CD4-positive, alpha-beta memory T cell (primary cell): ENCODE measurements at regions not wholly inside any gene's neighbourhood (a gene's known extent, or its start where the extent isn't known, plus 50 kb on each side); places are given as distances from the start of the nearest gene placed in this dataset.

Source experiments
- CTCF ChIA-PET: fragments of 350-600 bp; sonication (Branson Sonifier 250); formaldehyde crosslinking; loops from one replicate; lab custom pipeline; 2021; ENCODE audit warnings: inconsistent platforms; ENCODE audit not compliant: partially characterized antibody; lab: Charles Lee
- POLR2A ChIA-PET: fragments of 350-600 bp; sonication (Branson Sonifier 250); formaldehyde crosslinking; loops from one replicate; lab custom pipeline; 2021; ENCODE audit not compliant: partially characterized antibody; lab: Charles Lee
- DNase-seq, 5 donors: peaks; one replicate each; pipeline versions ENCODE4 v3.0.0 to v3.0.0-alpha.2; 2020 to 2022; ENCODE audit warnings: mixed read lengths in 1 of 5
- H3K27ac ChIP-seq: one replicate; pipeline ENCODE4 v1.7.0; 2013; ENCODE audit warnings: low read depth, low read length
- H3K27me3 ChIP-seq: 2 replicates; pipeline ENCODE4 v1.7.0; 2013; ENCODE audit warnings: mild to moderate bottlenecking, low read length, moderate library complexity; ENCODE audit not compliant: insufficient read depth
- H3K36me3 ChIP-seq: 2 replicates; pipeline ENCODE4 v1.7.0; 2013; ENCODE audit warnings: mild to moderate bottlenecking, low read length, moderate library complexity; ENCODE audit not compliant: insufficient read depth
- H3K4me1 ChIP-seq: 2 replicates; pipeline ENCODE4 v1.7.0; 2013; ENCODE audit warnings: mild to moderate bottlenecking, low read length, moderate library complexity; ENCODE audit not compliant: insufficient read depth
- H3K4me3 ChIP-seq, 2 donors: one replicate each; pipeline ENCODE4 v1.7.0; 2013; ENCODE audit warnings: low read length in 2 of 2, mild to moderate bottlenecking in 1 of 2
- H3K9me3 ChIP-seq, 2 donors: one replicate each; pipeline ENCODE4 v1.7.0; 2013; ENCODE audit warnings: low read length in 2 of 2, control low read depth in 1 of 2; ENCODE audit not compliant: control insufficient read depth in 1 of 2
- H3K27ac Mint-ChIP-seq, 7 donors: one replicate each; pipeline ENCODE4 v1.8.0; 2020 to 2021; ENCODE audit warnings: mixed read lengths in 7 of 7, mild to moderate bottlenecking in 6 of 7, inconsistent platforms in 3 of 7, moderate library complexity in 3 of 7
- H3K27me3 Mint-ChIP-seq, 2 donors: one replicate each; pipeline ENCODE4 v1.8.0; 2020 to 2021; ENCODE audit warnings: mixed read lengths in 2 of 2
- H3K36me3 Mint-ChIP-seq, 2 donors: one replicate each; pipeline ENCODE4 v1.8.0; 2020 to 2021; ENCODE audit warnings: mixed read lengths in 2 of 2, inconsistent platforms in 1 of 2, mild to moderate bottlenecking in 1 of 2
- H3K4me1 Mint-ChIP-seq, 4 donors: one replicate each; pipeline ENCODE4 v1.8.0; 2020 to 2021; ENCODE audit warnings: mixed read lengths in 4 of 4, mild to moderate bottlenecking in 1 of 4
- H3K4me3 Mint-ChIP-seq, 8 donors: one replicate each; pipeline ENCODE4 v1.8.0; 2020 to 2021; ENCODE audit warnings: mixed read lengths in 8 of 8, mild to moderate bottlenecking in 7 of 8, moderate library complexity in 6 of 8, inconsistent platforms in 3 of 8
- H3K9me3 Mint-ChIP-seq, 8 donors: one replicate each; pipeline ENCODE4 v1.8.0; 2020 to 2021; ENCODE audit warnings: mixed read lengths in 8 of 8, mild to moderate bottlenecking in 5 of 8, inconsistent platforms in 3 of 8, moderate library complexity in 1 of 8
- intact Hi-C: fragments of 100-400 bp; cut with micrococcal nuclease; formaldehyde crosslinking; loops from one replicate; pipeline ENCODE4 v1.15.1; 2023

DNA sequence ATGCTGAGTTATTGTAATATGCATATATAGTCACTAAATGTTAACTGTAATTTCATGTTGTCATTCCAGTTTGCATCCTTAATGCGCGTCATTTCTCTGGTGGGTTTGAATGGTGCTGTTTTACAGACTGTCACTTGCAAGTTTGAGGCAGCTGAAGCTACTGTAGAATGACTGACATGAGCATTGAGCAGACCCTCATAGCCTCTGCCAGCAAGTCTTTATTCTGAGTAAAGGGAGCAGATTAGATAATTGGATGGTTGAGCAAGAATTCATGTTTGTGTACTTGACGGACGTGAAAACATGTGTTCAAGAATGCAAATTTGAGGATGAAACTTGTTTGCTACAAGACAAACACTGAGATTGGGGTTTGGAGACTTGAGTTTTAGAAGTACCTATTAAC lies 854.8 kb upstream of the KLHL29 start:
- H3K4me1 ChIP-seq = no peaks in the 10 kb centered on the region
- H3K36me3 ChIP-seq = no peaks in the 10 kb centered on the region
- no peak overlapping the region for H3K4me3 ChIP-seq
- no peaks in the 10 kb centered on the region for H3K36me3 Mint-ChIP-seq
- no peak for DNase-seq
- intact Hi-C loops = no loop called here
- H3K27ac ChIP-seq = no peak overlapping the region
- no peaks in the 10 kb centered on the region for H3K9me3 ChIP-seq
- H3K27me3 Mint-ChIP-seq = no peaks in the 10 kb centered on the region
- CTCF ChIA-PET = no interaction called here
- no peaks in the 10 kb centered on the region for H3K27me3 ChIP-seq
- POLR2A ChIA-PET = no interaction called here
- H3K9me3 Mint-ChIP-seq = peaks cover 3 to 13% (median 6%) of the 10 kb centered on the region in 8 donors
- no peak overlapping the region for H3K4me3 Mint-ChIP-seq
- no peak overlapping the region for H3K27ac Mint-ChIP-seq
- no peaks in the 10 kb centered on the region for H3K4me1 Mint-ChIP-seq

DNA sequence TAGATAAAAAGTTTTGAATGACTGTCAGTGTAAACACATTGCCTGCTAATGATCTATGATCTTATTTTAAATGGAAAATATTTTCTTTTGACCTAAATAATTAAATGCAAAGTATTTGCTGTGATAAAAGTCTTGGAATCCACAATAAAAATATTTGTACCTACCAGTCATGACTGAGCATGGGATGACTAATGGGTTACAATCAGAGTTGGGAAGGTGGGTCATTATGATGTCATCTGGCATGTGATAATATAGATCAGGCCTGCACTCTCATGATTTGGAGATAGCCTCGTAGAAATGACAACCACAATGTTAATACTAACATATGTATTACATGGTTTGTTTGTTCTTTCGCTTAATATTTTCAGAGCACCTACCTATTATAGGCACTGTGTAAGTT lies 848.8 kb upstream of the KLHL29 start:
- Mint-ChIP-seq H3K9me3 (peaks cover 0 to 7% (median 5%) of the 10 kb centered on the region in 8 donors), H3K4me3 (no peak overlapping the region), H3K27me3 (no peaks in the 10 kb centered on the region), H3K4me1 (no peaks in the 10 kb centered on the region), H3K36me3 (no peaks in the 10 kb centered on the region), H3K27ac (no peak overlapping the region)
- H3K4me3 ChIP-seq = no peak overlapping the region
- H3K9me3 ChIP-seq = no peaks in the 10 kb centered on the region
- CTCF ChIA-PET = no interaction called here
- no peak overlapping the region for H3K27ac ChIP-seq
- H3K36me3 ChIP-seq = no peaks in the 10 kb centered on the region
- no peaks in the 10 kb centered on the region for H3K4me1 ChIP-seq
- no peak for DNase-seq
- POLR2A ChIA-PET = no interaction called here
- no peaks in the 10 kb centered on the region for H3K27me3 ChIP-seq
- intact Hi-C loops = no loop called here

DNA sequence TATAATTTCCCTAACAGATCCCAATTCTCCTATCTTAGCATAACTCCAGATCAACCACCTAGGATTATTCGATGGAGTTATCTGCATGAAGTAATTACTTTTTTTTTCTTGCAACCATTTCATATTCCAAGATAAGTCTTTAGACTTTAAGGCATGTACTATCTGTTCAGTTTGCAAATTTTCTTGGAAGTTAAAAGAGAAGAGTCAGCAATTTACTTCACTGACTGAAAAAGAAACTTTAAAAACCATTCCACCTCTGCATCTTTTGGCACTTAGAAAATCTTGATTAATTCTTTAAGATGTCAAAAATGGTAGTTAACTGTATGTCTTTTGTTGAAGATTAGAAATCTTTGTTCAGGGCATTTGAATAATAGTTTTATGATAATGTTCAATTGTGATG lies 830.5 kb upstream of the KLHL29 start:
- Histone ChIP-seq H3K4me1 (no peaks in the 10 kb centered on the region), H3K4me3 (no peak overlapping the region), H3K27ac (no peak overlapping the region), H3K36me3 (no peaks in the 10 kb centered on the region), H3K27me3 (no peaks in the 10 kb centered on the region), H3K9me3 (no peaks in the 10 kb centered on the region)
- no peaks in the 10 kb centered on the region for H3K36me3 Mint-ChIP-seq
- H3K27me3 Mint-ChIP-seq = no peaks in the 10 kb centered on the region
- no peaks in the 10 kb centered on the region for H3K4me1 Mint-ChIP-seq
- peaks cover 0 to 12% (median 5%) of the 10 kb centered on the region in 8 donors for H3K9me3 Mint-ChIP-seq
- DNase-seq = no peak
- no peak overlapping the region for H3K27ac Mint-ChIP-seq
- intact Hi-C loops = no loop called here
- ChIA-PET POLR2A (no interaction called here), CTCF (no interaction called here)
- no peak overlapping the region for H3K4me3 Mint-ChIP-seq

DNA sequence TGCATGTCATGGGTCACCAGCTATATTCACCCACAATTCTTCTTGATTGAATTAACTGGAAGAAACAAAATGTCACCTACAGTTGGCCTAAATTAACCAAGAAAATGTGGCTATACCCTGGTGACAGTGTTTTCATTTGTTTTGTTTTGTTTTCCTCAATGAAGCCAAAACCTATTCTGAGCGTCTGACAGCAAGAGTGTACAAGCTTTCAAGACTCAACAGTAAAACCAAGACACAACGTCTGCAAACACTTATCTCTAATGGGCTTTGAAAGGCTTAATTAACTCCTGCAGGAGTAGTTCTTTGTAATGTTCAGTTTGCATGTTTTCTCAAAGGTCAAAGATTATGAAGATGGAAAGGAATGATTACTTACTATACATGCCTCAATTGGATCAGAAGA lies 827.6 kb upstream of the KLHL29 start:
- DNase-seq = no peak
- H3K9me3 Mint-ChIP-seq = peaks cover 0 to 12% (median 5%) of the 10 kb centered on the region in 8 donors
- Histone ChIP-seq H3K9me3 (no peaks in the 10 kb centered on the region), H3K27ac (no peak overlapping the region), H3K4me1 (no peaks in the 10 kb centered on the region), H3K4me3 (no peak overlapping the region), H3K27me3 (no peaks in the 10 kb centered on the region), H3K36me3 (no peaks in the 10 kb centered on the region)
- H3K27ac Mint-ChIP-seq = no peak overlapping the region
- no peaks in the 10 kb centered on the region for H3K36me3 Mint-ChIP-seq
- ChIA-PET CTCF (no interaction called here), POLR2A (no interaction called here)
- no peaks in the 10 kb centered on the region for H3K4me1 Mint-ChIP-seq
- no peak overlapping the region for H3K4me3 Mint-ChIP-seq
- intact Hi-C loops = no loop called here
- no peaks in the 10 kb centered on the region for H3K27me3 Mint-ChIP-seq

DNA sequence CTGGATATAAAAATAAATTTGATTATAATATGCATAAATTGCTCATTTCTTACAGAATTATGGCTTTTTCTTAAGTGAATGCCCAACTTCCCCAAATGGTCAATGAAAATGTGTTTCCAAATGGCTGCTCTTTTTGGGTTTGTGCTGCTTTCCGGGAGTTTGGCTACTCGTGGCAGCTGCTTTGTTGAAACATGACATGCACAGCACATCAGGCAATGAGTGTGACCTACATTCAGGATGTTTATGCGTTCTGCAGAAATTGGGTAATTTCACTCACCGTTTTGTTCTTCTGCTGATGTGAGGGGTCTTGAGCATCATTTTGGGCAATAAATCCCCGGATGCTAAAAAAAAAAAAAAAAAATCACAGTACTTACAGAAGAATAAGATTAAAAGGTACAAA lies 825.0 kb upstream of the KLHL29 start:
- intact Hi-C loops = no loop called here
- no peak overlapping the region for H3K27ac ChIP-seq
- CTCF ChIA-PET = no interaction called here
- POLR2A ChIA-PET = no interaction called here
- DNase-seq = no peak
- H3K4me3 ChIP-seq = no peak overlapping the region
- no peaks in the 10 kb centered on the region for H3K27me3 ChIP-seq
- Mint-ChIP-seq H3K4me1 (no peaks in the 10 kb centered on the region), H3K36me3 (no peaks in the 10 kb centered on the region), H3K9me3 (peaks cover 0 to 16% (median 5%) of the 10 kb centered on the region in 8 donors), H3K4me3 (no peak overlapping the region), H3K27me3 (no peaks in the 10 kb centered on the region), H3K27ac (no peak overlapping the region)
- H3K9me3 ChIP-seq = no peaks in the 10 kb centered on the region
- H3K4me1 ChIP-seq = no peaks in the 10 kb centered on the region
- H3K36me3 ChIP-seq = no peaks in the 10 kb centered on the region

DNA sequence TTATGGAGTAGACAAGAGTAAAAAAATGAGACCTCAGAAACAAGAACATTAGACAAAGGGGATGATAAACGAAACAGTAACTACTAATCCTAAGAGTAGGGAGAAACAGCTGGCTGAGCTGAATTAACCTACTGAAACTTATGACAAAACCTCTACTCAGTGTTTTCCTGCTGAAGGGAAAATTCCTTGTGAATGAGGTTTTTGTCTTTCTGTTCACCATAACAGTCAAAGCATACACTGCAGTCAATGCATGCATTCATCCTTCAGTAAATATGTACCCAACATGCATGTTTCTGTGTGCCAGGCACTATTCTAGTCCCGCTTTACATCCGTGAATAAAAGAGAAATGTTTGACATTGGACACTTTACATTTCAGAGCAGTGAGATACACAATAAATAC lies 805.6 kb upstream of the KLHL29 start:
- DNase-seq = no peak
- Histone ChIP-seq H3K9me3 (no peaks in the 10 kb centered on the region), H3K4me3 (no peak overlapping the region), H3K36me3 (no peaks in the 10 kb centered on the region), H3K4me1 (no peaks in the 10 kb centered on the region), H3K27ac (no peak overlapping the region), H3K27me3 (no peaks in the 10 kb centered on the region)
- H3K36me3 Mint-ChIP-seq = peaks cover 0 to 2% of the 10 kb centered on the region in 2 donors
- H3K27me3 Mint-ChIP-seq = no peaks in the 10 kb centered on the region
- peaks cover 2 to 26% (median 17%) of the 10 kb centered on the region in 8 donors for H3K9me3 Mint-ChIP-seq
- intact Hi-C loops = no loop called here
- H3K4me1 Mint-ChIP-seq = no peaks in the 10 kb centered on the region
- H3K4me3 Mint-ChIP-seq = peak overlapping the region in 1 of 8 donors; percentile 45
- ChIA-PET POLR2A (no interaction called here), CTCF (no interaction called here)
- no peak overlapping the region for H3K27ac Mint-ChIP-seq

DNA sequence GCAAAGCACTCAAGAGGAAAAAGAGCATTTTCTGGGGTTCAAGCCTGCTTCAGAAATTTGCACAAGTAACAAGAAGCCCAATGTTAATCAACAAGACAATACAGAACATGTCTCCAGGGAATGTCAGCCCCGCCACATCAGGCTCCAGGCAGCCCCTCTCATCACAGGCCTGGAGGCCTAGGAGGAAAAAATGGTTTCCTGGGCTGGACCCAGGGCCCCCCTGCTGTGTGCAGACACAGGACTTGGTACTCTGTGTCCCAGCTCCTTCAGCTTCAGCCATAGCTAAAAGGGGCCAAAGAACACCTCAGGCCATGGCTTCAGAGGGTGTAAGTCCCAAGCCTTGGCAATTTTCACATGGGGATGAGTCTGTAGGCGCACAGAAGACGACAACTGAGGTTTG lies 802.9 kb upstream of the KLHL29 start:
- intact Hi-C loops = no loop called here
- Histone ChIP-seq H3K4me3 (no peak overlapping the region), H3K27me3 (no peaks in the 10 kb centered on the region), H3K36me3 (no peaks in the 10 kb centered on the region), H3K9me3 (no peaks in the 10 kb centered on the region), H3K27ac (no peak overlapping the region), H3K4me1 (no peaks in the 10 kb centered on the region)
- Mint-ChIP-seq H3K4me3 (no peak overlapping the region), H3K27me3 (no peaks in the 10 kb centered on the region), H3K9me3 (peaks cover 2 to 31% (median 19%) of the 10 kb centered on the region in 8 donors), H3K4me1 (no peaks in the 10 kb centered on the region), H3K27ac (no peak overlapping the region), H3K36me3 (peaks cover 0 to 2% of the 10 kb centered on the region in 2 donors)
- DNase-seq = no peak
- ChIA-PET POLR2A (no interaction called here), CTCF (no interaction called here)

DNA sequence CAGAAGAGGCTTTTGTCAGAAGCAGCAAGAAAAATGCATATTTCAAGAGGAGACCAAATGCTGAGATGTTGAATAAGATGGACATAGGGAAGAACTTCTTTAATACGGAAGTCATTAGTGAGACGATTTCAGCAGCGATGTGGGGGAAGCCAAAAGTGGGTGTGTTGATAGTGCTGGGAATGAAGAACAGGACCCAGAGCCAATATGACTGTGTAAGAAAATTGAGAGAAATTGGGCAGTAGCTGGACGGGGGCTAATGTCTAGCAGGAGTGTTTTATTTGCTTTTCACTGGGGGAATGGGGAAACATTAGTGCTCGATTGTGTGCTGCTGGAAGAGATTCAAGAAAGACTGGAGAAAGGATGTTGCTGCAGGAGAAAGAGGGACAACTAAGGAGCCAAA lies 788.7 kb upstream of the KLHL29 start:
- Histone ChIP-seq H3K36me3 (no peaks in the 10 kb centered on the region), H3K27ac (no peak overlapping the region), H3K4me3 (no peak overlapping the region), H3K27me3 (no peaks in the 10 kb centered on the region), H3K4me1 (no peaks in the 10 kb centered on the region), H3K9me3 (no peaks in the 10 kb centered on the region)
- Mint-ChIP-seq H3K4me3 (no peak overlapping the region), H3K4me1 (no peaks in the 10 kb centered on the region), H3K27ac (no peak overlapping the region), H3K27me3 (no peaks in the 10 kb centered on the region), H3K36me3 (peaks cover 0 to 3% of the 10 kb centered on the region in 2 donors), H3K9me3 (peaks cover 0 to 17% (median 10%) of the 10 kb centered on the region in 8 donors)
- POLR2A ChIA-PET = no interaction called here
- intact Hi-C loops = no loop called here
- DNase-seq = no peak
- CTCF ChIA-PET = no interaction called here
